DND-41 (cell line): ENCODE measurements at regions not wholly inside any gene's neighbourhood (a gene's known extent, or its start where the extent isn't known, plus 50 kb on each side); places are given as distances from the start of the nearest gene placed in this dataset.

Experiments used
- EZH2 ChIP-seq: IDR thresholded peaks from 3 replicates; pipeline ENCODE4 v1.6.1; 2012; ENCODE audit warnings: borderline replicate concordance, low read depth, mild to moderate bottlenecking, moderate library complexity, low read length, inconsistent platforms; ENCODE audit not compliant: severe bottlenecking
- TF ChIP-seq, protein P1 (sequence below): IDR thresholded peaks from 2 replicates; pipeline ENCODE4 v1.5.1; 2012; ENCODE audit warnings: borderline replicate concordance, low read length, moderate library complexity, mild to moderate bottlenecking; ENCODE audit not compliant: poor library complexity, severe bottlenecking; ENCODE audit errors: extremely low read depth

DNA sequence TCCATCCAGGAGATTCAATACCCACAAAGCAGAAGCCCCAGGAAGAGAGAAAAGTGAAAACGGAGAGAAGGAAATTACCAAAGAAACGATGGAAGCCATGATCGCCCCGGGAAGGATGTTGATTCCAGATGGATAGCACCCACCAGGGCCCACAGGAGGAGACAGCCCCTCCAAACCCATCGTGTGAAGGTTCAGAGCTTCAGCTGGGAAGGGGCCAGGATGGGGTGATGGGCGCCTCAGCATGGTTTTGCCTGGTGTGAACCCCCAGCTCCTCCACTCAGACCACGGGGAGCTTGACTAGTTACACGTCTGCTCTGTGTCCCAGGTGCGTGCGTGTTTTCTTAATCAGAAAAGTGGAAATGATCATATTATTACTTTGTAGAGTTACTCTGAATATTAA, 264.5 kb downstream of the EIPR1 start:
- TF ChIP-seq, protein P1, sequence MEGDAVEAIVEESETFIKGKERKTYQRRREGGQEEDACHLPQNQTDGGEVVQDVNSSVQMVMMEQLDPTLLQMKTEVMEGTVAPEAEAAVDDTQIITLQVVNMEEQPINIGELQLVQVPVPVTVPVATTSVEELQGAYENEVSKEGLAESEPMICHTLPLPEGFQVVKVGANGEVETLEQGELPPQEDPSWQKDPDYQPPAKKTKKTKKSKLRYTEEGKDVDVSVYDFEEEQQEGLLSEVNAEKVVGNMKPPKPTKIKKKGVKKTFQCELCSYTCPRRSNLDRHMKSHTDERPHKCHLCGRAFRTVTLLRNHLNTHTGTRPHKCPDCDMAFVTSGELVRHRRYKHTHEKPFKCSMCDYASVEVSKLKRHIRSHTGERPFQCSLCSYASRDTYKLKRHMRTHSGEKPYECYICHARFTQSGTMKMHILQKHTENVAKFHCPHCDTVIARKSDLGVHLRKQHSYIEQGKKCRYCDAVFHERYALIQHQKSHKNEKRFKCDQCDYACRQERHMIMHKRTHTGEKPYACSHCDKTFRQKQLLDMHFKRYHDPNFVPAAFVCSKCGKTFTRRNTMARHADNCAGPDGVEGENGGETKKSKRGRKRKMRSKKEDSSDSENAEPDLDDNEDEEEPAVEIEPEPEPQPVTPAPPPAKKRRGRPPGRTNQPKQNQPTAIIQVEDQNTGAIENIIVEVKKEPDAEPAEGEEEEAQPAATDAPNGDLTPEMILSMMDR, result no peak
- no peak for TF ChIP-seq EZH2
